Fibroblast of the aortic adventitia (primary cell): ENCODE measurements at regions not wholly inside any gene's neighbourhood (a gene's known extent, or its start where the extent isn't known, plus 50 kb on each side); places are given as distances from the start of the nearest gene placed in this dataset.

Experiments
- DNase-seq: peaks from one replicate; pipeline ENCODE4 v3.0.0-alpha.2; 2010; ENCODE audit warnings: low read depth
- H3K4me3 ChIP-seq: 2 replicates; pipeline ENCODE4 v1.5.1; 2011; ENCODE audit warnings: low read depth, mild to moderate bottlenecking, control low read depth, low read length, moderate library complexity
- TF ChIP-seq, protein P1 (sequence below): IDR thresholded peaks from 2 replicates; pipeline ENCODE4 v1.5.1; 2011; ENCODE audit warnings: mild to moderate bottlenecking, low read length, control low read depth, inconsistent platforms; ENCODE audit not compliant: insufficient read depth

DNA sequence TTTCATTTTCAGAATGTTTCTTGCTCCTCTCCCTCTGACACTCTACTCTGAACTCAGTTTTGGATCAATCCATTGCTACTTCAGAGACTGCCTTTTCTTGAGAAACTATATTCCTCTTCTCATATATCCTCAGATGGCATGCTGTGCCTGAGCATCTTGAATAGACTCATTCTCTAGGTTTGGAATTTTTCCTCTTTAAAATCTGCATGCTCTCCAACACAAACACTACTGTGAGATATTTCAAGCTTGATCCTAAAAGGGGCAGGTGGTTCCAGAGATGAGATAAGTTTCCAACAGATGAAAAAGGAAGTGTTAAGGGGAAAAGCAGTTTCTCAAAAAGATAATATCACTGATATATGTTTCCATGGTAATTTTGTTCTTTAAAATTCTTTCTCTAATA is 742.2 kb upstream of the EPHA6 start:
- DNase-seq, result no peak
- TF ChIP-seq, protein P1, sequence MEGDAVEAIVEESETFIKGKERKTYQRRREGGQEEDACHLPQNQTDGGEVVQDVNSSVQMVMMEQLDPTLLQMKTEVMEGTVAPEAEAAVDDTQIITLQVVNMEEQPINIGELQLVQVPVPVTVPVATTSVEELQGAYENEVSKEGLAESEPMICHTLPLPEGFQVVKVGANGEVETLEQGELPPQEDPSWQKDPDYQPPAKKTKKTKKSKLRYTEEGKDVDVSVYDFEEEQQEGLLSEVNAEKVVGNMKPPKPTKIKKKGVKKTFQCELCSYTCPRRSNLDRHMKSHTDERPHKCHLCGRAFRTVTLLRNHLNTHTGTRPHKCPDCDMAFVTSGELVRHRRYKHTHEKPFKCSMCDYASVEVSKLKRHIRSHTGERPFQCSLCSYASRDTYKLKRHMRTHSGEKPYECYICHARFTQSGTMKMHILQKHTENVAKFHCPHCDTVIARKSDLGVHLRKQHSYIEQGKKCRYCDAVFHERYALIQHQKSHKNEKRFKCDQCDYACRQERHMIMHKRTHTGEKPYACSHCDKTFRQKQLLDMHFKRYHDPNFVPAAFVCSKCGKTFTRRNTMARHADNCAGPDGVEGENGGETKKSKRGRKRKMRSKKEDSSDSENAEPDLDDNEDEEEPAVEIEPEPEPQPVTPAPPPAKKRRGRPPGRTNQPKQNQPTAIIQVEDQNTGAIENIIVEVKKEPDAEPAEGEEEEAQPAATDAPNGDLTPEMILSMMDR, result no peak
- no peak overlapping the region for H3K4me3 ChIP-seq

DNA sequence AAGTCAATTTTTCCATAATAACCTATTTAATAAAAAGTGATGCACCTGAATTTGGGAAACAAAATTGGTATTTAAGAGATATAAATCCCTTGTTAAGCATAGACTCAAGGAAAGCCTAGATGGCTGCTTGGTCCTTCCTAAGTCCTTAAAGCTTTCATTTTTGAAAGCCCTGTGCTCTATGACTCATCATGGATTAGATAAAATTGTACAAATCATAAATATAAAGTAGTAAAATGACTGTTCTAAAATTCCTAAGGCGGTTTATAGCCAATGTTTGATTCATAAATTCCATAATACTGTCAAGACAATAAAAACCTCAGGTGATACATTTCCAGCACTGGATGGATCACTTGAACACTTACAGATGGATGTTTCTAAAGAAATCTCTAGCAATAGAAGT is 730.8 kb upstream of the EPHA6 start:
- TF ChIP-seq, protein P1, result no peak
- H3K4me3 ChIP-seq, result no peak overlapping the region
- DNase-seq, result no peak

DNA sequence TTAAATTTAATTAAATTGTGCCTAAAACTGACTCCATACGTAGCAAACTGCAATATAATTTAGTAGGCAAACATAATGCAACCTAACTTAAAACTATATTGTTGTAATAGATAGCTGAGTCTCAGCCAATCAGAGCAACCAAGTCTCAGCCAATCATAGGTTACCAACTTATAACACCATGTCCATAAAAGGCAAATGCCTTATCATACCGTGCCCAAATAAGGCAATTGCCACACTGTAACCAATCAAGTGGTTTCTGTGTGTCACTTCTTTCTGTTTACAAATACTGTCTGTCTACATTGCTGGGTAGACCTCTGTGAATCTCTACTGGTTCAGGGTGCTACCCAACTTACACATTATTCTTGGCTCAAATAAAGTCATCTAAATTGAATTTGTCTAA is 728.4 kb upstream of the EPHA6 start:
- TF ChIP-seq, protein P1, result no peak
- DNase-seq, result no peak
- H3K4me3 ChIP-seq, result no peak overlapping the region

DNA sequence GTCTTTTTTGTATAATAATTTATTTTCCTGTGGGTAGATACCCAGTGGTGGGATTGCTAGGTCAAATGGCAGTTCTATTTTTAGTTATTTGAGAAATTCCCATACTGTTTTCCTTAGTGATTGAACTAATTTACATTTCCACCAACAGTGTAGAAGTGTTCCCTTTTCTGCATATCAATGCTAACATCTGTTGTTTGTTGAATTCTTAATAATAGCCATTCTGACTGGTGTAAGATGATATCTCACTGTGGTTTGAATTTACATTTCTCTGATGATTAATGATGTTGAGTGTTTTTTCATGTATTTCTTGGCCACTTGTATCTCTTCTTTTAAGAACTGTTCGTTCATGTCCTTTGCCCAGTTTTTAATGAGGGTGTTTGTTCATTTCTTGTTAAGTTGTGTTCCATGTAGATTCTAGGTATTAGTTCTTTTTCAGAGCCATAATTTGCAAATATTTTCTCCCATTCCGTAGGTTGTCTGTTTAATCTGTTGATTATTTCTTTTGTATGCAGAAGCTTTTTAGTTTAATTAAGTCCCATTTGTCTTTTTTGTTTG is 713.3 kb upstream of the EPHA6 start:
- H3K4me3 ChIP-seq, result no peak overlapping the region
- TF ChIP-seq, protein P1, result no peak
- no peak for DNase-seq

DNA sequence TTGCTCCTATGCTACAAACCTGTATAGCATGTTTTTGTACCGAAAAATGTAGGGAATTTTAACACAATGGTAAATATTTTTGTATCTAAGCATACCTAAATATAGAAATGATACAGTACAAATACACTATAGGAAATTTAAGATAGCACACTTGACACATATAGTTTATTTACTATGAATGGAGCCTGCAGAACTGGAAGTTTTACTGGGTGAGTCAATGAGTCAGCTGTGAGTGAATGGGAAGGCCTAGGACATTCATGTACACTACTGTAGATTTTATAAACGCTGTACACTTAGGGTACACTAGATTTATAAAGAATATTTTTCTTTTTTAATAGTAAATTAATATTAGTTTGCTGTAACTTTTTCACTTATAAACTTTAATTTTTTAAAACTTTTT is 707.7 kb upstream of the EPHA6 start:
- H3K4me3 ChIP-seq, result no peak overlapping the region
- TF ChIP-seq, protein P1, result no peak
- no peak for DNase-seq
